NCI-H2196 treated with DMSO at 0.1 percent for 48 hours (cell line): ENCODE measurements at regions not wholly inside any gene's neighbourhood (a gene's known extent, or its start where the extent isn't known, plus 50 kb on each side); places are given as distances from the start of the nearest gene placed in this dataset.

ENCODE experiments used
- DNase-seq: peaks from one replicate; lab custom pipeline; 2025; ENCODE audit not compliant: unreplicated experiment; lab: John Stamatoyannopoulos, UW

GRCh38 chr10:129222436-129222835, 244.6 kb upstream of the MGMT start:
- no peak for DNase-seq

DNA sequence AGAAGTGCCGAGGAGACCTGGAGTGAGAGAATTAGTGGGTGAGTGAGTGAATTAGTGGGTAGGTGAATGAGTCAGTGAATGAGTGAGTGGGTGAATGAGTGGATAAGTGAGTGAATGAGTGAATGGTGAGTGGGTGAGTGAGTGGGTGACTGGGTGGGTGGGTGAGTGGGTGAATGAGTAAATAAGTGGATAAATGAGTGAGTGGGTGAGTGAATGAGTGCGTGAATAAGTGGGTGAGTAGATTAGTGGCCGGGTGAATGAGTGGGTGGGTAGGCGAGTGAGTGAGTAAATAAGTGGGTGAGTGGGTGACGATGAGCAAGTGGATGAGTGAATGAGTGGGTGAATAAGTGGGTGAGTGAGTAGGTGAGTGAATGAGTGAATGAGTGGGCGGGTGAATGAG, 243.7 kb upstream of the MGMT start:
- no peak for DNase-seq

GRCh38 chr10:129224065-129224464, 243.0 kb upstream of the MGMT start:
- DNase-seq = no peak

GRCh38 chr10:129231821-129232220, 235.2 kb upstream of the MGMT start:
- DNase-seq = no peak

GRCh38 chr10:129233351-129234148, 233.5 kb upstream of the MGMT start:
- no peak for DNase-seq

DNA sequence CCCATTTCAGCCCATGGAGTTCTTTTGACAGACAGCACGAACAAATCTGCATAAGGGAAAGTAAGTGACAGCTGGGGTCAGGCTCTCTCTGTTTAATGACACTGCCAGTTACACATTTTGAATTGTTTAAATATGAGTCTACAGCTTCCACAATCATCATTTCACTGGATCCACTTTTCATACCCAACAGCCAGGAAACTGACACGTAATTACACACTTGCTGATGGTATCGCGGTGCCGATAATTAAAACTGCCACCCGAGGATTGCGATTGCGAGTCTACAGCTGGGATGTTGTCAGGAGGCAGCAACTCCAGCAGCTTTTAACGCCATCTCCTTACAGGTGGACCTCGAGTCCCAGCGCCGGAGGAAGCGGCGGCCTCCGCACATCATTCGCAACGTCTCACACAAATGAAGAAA, 230.8 kb upstream of the MGMT start:
- no peak for DNase-seq

DNA sequence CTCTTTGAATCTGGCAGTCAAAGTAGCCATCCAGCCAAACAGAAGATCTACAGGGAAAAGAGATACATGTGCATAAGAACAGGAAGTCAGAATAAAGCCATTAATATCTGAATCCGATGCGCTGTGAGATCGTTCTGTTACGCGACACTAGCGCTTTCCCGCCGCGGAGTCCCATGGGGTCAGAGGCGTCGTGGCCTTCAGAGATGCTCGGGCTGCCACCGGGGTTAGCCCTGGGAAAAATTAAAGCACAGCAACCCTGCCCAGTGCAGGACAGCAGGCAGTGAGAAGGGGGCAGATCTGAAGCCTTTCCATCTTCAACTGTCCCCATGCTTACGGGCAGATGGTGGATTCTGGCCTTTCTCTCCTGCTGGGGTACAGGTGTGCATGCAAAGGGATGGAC, 225.6 kb upstream of the MGMT start:
- DNase-seq = no peak

GRCh38 chr10:129244298-129244697, 222.7 kb upstream of the MGMT start:
- DNase-seq = no peak

DNA sequence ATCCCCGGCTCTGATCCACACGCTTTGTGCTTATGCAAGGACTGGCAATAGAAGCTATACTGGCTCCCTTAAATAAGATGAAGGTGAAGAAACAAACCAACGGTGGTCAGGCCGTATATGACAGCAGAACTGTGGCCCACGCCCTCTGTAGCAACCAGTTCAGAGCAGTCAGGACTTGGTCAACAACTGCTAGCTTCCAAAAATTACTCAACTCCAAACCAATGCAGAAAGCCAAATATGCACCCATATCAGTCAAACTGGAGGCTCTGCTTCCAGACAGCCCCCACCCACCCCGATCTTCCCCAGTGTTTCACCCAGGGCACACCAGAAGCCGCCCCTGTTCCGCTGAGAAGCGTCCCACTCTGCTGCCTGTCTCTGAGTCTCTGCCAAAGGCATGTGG, 222.3 kb upstream of the MGMT start:
- DNase-seq = no peak

DNA sequence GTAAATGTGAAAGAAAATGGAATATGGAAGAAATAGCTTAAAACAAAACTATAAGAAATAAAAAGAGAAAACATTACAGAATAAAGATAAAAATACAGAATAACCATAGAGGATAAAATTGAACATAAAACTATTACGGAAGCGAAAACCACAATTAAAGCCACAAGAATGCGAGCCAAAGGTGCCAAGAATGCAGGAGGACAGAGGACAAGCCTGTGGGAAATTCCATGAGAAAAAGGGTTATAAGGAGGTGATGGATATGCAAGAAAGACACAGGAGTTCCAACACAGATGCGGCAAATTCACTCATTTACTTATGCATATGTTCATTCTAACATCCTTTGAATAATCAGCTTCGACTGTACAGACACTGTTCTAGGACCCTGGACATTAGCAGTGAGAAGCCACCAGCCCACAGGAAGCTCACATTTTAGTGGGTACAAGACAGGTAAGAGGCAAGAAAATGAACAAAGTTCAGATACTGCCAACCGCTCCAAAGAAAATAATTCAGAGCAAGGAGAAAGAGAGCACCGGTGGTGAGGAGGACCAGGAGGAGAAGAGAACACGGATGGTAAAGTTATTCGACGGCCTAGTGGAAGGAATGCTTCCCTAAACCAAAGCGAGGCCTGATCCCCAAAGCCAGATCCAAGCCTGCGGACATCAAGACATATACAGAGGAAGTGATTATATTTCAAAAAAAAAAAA, 213.7 kb upstream of the MGMT start:
- DNase-seq = no peak

GRCh38 chr10:129253865-129254179, 213.2 kb upstream of the MGMT start:
- DNase-seq = no peak

DNA sequence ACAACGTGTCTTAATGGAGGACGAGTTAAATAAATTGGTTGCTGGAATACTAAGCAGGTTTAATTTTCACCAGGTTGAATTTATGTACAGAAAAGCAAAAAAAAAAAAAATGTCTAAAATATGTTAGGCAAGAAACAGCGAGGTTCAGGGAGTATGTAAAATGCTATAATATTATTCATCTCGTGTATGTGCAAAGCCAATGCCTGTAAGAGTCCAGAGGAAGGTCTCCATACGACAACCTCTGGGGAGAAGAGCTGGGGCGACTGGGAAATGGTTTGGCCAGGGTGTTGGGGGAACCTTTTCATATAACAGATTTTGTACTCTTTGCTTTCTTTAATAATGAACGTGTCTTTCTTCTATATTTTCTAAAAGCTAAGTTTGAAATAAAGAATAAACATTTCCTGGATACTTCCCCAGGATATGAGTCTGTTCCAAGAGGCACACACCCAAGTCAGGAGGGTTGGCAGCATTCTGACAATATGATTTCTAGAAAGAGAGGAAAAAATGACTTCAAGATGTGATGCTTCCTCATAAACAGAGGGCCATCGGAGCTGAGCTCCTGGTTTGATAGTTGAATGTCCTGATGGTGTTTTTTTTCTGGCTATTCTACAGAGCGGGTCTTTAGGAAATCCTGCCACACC, 208.6 kb upstream of the MGMT start:
- DNase-seq = no peak

DNA sequence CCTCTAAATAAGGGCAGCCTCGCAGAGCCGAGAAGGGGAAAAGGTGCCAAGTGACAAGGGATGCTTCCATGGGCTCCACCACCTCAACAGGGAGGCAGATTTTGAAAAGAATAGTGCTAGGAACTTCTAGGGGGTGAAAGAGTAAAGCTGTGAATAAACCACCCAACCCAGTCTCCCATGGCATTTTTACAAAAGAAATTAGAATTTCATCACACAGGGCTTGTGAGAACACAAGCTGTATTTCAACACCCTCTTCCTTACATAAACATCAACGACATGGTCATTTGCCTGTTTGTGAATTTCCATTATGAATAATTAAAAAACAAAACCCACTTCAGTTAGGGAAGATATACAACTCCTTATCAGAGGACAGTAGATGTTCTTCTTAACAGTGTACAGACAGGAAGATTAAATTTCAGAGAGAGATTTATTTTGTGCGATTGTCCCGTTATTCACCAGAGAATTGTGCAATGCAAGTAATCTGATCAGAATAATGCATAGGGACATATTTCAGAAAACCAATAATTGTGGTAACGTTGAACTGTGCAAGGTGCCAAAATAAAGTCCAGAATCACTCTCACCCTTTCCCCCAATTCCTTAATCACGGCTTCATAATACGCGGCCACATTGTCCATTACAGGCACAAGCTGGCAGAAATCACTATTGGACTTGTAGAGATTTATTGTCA, 207.8 kb upstream of the MGMT start:
- no peak for DNase-seq

- DNase-seq = no peak
Measured at GRCh38 chr10:129272176-129272575, 194.9 kb upstream of the MGMT start.

DNA sequence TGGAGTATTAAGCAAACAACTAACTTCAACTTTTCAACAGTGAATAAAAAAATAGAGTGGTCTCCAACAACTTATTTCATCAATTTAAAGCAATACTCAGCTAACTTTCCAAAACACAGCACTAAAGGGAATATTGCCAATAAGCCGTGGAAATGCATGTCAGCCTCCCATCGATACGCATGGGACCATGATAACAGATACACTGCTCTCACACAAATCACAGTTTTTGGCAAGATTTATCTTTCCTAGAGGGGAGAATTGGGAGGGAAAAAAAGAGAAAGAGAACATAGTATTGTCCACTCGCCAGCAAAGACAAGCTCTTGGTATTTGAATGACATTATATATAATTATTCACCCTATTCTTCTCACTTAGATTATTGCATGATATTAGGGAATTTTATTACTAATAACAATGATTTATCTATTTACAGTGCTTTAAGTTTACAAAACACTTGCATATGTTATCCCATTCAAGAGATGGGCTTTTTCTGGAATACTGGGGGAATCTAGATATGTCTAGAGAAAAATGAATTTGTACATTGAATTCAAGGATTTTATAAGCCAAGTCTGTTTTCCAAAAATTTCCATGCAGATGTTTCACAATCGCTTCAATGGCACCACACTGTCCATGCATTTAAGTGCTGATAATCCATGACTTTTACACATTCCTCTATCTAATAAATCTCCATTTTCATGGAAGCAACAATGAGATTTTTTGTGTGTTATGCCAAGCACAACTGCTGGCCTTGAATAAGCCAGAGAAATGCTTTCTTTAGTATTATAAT, 194.0 kb upstream of the MGMT start:
- DNase-seq = no peak

GRCh38 chr10:129273860-129274259, 193.2 kb upstream of the MGMT start:
- no peak for DNase-seq

GRCh38 chr10:129274748-129275474, 192.1 kb upstream of the MGMT start:
- no peak for DNase-seq

DNA sequence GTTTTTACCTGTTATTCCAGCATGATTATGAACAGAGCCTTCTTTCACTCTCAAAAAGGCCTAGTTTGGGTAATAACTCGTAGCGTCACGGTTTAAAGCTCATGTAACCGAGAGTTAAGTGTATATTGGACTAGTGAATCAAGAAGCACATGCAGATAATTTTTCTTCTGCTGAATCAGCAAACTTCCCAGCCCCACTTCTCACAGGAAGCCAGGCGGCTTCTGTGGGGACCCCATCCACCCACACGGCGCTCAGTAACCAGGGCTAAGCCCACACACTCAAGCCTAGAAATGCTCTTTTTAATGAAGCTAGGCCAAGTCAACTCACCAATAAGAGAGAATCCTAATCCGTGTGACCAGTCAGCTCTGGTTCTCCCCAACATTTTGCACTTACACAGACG, 191.2 kb upstream of the MGMT start:
- DNase-seq = no peak

DNA sequence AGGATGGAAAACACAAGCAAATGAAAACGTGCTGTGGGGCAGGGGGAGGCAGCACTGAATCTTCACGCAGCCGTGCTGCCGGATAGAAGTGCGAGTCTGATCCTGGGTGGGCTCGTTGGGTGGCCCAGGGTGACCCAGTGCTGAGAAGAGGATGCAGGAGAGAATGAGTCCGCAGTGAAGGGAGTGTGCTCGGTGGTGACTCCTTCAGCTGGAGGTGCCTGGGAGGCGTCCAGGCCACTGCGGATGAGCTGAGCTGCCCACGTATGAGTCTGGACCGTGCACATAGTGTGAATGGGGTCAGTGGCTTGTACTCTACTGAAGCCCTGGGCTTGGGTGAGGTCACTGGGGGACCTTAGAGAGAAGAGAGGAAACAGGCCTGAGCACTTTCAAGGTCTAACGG, 190.0 kb upstream of the MGMT start:
- DNase-seq = no peak

GRCh38 chr10:129277841-129278240, 189.2 kb upstream of the MGMT start:
- no peak for DNase-seq
